NB4 (cell line): ENCODE measurements at regions not wholly inside any gene's neighbourhood (a gene's known extent, or its start where the extent isn't known, plus 50 kb on each side); places are given as distances from the start of the nearest gene placed in this dataset.

Source experiments
- CTCF ChIP-seq: IDR thresholded peaks from one replicate; pipeline ENCODE4 v1.5.1; 2012; ENCODE audit warnings: low read depth, low read length
- MYC ChIP-seq: IDR thresholded peaks from 2 replicates; pipeline ENCODE4 v1.6.1; 2011; ENCODE audit warnings: low read depth, low read length
- POLR2A ChIP-seq: IDR thresholded peaks from 2 replicates; pipeline ENCODE4 v1.6.1; 2011; ENCODE audit warnings: mild to moderate bottlenecking; ENCODE audit not compliant: insufficient read length; ENCODE audit errors: extremely low read depth

- TF ChIP-seq CTCF (no peak), POLR2A (no peak), MYC (no peak)
Measured at GRCh38 chr11:37407461-37407860, 809.4 kb upstream of the RAG2 start.
